HG03103 (cell line): ENCODE measurements at regions not wholly inside any gene's neighbourhood (a gene's known extent, or its start where the extent isn't known, plus 50 kb on each side); places are given as distances from the start of the nearest gene placed in this dataset.
"Not testable (repeated sequence)": the region's sequence is repeated elsewhere in the genome, so short reads cannot be mapped to it uniquely, and the experiment has no call there.

Source experiments
- ATAC-seq: cut with Tn5 transposase; IDR thresholded peaks from one replicate; pipeline ENCODE4 v1.9.1; 2021; ENCODE audit warnings: low read depth; ENCODE audit not compliant: unreplicated experiment

DNA sequence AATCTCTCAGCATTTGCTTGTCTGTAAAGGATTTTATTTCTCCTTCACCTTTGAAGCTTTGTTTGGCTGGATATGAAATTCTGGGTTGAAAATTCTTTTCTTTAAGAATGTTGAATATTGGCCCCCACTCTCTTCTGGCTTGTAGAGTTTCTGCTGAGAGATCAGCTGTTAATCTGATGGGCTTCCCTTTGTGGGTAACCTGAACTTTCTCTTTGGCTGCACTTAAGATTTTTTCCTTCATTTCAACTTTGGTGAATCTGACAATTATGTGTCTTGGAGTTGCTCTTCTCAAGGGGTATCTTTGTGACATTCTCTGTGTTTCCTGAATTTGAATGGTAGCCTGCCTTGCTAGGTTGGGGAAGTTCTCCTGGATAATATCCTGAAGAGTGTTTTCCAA, 189.4 kb downstream of the TTC6 start:
- ATAC-seq, result not testable (repeated sequence)

DNA sequence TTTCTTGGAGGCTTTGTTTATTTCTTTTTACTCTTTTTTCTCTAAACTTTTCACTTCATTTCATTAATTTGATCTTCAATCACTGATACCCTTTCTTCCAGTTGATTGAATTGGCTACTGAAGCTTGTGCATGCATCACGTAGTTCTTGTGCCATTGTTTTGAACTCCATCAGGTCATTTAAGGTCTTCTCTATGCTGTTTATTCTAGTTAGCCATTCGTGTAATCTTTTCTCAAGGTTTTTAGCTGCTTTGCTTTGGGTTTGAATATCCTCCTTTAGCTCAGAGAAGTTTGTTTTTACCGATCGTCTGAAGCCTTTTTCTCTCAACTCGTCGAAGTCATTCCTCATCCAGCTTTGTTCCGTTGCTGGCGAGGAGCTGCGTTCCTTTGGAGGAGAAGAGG, 189.9 kb downstream of the TTC6 start:
- not testable (repeated sequence) for ATAC-seq

DNA sequence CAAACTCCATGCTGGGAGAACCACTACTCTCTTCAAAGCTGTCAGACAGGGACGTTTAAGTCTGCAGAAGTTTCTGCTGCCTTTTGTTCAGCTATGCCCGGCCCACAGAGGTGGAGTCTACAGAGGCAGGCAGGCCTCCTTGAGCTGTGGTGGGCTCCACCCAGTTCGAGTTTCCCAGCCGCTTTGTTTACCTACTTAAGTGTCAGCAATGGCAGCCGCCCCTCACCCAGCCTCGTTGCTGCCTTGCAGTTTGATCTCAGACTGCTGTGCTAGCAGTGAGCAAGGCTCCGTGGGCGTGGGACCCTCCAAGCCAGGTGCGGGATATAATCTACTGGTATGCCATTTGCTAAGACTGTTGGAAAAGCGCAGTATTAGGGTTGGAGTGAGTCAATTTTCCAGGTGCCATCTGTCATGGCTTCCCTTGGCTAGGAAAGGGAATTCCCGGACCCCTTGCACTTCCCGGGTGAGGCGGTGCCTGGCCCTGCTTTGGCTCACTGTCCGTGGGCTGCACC, 190.7 kb downstream of the TTC6 start:
- not testable (repeated sequence) for ATAC-seq

DNA sequence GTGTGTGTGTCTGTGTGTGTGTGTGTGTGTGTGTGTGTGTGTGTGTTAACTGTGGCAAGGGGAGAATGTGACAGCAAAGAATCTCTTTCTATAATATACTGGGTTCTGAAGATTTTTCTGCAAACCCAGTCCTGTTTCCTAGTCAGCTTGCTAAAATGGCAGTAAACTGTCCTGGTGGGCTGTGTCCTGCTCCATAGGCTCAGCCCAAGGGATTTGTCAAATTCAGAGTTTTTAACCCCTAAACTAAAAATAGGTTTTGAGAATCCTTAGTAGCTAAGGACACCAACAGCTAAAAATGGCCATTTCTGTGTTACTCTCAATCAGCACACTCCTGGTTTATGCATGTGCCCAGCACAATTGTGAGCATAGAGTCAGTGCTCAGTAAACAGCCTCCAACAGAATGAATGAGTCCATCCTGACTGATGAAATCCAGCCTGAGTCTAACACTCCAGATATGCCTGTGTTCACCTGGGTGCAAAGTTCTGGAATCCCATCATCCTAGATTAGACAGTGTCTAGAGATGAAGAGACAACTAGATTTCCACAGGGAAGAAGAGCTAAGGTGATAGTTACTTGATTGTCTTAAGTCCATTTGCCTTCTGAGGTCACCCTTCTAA, 192.6 kb downstream of the TTC6 start:
- no peak for ATAC-seq

DNA sequence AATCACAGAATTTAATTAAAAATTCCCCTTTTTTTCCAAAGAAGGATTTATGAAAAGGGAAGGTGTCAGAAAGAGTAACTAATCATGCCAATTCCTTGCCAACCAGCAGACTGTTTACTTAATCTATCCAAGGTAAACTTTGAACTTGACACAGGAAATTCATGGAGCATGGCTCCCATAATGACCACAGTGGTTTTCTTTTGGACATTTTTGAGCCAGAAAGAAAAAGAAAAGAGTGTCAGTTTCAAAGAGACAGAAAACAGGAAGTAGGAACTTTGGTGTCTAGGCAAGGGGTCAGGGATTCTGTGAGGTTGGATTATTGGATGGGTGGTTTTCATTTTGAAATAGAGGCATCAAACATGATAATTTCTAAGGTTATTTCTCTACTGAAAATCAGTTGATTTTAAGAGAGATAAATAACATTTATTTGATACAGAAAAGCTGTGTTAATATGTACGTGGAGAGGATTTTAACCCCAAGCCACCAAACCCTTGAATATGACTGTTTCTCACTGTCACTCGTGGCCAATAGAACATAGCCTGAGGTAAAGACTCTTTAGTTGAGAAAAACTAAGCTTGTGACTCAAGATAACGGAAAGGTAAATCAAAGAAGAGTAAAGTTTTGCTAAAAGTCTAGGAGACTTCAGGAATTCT, 196.1 kb downstream of the TTC6 start:
- ATAC-seq, result no peak

DNA sequence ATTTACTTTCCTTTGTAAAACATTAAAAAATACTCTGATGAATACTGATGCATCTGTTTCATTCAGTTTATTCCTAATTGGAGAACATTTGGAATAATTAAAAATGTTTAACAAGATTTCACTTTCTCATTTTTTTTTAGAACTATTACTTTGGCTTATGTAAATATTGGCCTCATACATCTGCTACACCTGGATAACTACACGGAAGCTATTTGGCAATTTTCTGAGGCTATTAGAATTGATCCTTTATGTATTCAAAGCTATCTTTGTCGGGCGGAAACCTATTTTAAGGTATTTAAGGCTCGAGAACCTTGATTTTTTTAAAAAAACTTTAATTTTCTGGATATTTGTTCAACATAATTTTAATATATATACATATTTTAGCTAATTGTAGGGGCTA, 196.7 kb downstream of the TTC6 start:
- no peak for ATAC-seq

DNA sequence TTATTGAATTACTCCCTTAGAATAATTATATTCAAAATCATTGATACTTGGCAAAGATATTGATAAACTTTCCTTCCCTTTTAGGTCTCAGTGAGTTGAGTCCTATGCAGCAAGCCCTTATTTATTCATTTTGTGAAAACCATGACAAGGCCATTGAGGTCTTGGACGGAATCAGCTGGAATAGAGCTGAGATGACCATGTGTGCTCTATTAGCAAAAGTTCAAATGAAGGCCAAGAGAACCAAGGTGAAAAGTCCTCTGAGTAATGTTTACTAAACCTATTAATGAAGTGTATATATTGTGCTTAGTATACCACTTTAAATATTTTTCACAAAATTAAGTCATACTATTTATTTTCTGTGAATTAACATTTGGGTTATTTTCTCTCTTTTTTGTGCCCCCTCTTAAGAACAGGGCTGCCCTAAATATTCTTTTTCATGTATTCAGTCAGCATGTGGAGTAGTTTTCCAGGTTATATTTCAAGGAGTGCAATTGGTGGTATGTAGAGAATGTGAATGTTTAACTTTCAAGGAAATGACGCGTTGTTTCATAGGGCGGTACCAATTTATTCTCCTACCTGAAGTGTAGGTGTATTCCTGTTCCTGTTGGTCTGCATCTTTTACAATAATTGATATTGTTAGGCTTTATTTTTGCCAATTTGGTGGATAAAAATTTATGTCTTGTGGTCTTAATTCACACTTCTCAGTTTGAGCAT, 201.4 kb downstream of the TTC6 start:
- no peak for ATAC-seq

DNA sequence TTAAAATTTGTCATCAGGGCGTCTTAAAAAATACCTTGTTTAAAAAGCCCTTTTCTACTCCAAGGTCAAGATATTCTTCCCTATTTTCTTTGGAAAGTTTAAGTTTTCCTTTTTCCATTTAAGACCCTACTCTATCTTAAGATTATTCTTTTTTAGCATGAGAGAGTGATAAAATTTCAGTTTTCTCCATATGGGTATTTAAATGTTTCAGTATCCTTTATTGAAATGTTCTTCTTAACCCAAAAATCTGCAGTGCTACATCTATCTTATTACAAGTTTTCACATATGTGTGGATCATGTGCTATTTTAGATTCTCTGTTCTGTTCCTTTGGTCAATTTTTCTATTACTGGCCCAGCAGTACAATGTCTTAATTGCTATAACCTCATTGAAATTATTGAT, 202.2 kb downstream of the TTC6 start:
- ATAC-seq, result no peak

DNA sequence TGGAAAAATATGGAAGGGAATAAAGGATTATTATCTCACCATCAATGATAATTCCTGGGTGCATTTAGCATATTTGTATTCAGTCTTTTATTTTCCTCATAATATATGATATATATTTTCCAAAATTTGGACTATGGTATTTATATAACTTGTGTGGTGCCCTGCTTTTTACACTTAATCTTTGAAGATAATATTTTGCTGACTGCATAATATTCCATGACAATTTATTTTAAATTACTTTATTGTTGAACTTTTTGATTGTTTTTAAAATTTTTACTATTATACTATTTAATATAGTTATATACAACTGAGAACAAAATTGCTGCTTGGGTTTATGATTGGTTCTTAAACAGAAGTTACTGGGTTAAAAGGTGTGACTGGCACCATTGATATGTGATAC, 212.3 kb downstream of the TTC6 start:
- no peak for ATAC-seq

DNA sequence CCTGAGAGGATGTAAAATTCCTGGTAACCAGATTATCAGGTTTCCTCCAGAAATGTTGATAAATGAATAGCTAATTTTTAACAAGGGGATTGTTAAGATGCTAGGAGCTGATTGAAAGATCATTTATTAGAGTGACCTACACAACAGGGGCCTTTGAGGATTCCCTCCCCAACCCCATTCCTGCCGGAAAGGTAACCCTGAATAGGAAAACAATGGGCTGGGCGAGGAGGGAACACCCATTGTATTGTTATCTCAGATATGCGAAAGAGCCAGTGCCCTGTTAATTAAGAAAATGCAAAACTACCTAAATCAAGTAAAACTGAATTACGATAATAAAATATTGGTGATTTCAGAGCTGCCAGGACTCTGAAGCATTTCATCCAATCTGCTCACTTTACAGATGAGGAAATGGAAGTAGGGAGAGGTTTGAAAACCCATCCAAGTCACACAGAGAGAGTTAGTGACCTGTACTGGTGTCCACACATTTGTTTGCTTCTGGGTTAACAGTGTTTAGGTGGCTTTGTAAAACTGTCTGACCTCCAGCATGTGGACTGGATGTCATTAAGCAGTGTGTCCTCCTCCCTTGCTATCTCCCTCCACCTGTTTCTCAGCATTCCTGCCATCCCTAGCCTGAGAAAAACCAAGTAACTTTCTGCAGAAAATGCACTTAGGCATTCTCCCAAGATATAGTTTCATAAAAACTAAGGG, 214.8 kb downstream of the TTC6 start:
- no peak for ATAC-seq

DNA sequence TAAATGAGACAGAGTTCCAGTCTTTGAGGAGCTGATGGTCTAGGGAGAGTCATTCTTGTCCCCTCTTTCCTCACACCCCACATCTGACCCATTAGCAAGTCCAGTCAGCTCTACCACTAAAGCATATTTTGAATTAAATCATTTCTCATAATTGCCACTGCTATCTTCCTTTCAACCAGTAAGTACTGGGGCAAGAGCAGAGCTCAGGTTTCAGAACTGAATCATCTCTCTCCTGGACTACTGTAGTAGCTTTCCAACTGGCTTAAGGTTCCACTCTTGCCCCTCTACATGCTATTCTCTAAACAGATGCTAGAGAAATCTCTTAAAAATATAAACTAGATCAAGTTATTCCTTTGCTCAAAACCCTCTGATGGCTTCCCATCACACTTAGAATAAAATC, 218.3 kb downstream of the TTC6 start:
- ATAC-seq, result no peak

DNA sequence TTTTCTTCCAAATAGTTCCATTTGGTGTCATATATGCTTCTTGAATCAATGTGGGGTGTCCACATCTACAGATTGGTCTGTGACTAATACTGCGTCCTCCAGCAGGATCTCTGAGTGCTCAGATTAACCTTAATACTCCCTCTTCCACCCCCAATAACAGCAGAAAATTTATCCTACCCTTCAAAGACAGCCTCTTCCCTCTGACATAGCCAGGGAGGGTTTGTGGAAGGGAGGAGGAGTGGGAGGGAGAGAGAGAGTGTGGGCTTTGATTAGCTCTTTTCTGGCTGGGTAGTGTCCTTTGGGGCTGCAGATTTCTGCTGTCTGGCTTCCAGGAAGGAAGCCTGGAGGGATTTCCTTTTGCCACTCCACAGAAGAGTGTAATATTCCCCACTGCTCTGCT, 220.7 kb downstream of the TTC6 start:
- ATAC-seq, result no peak

DNA sequence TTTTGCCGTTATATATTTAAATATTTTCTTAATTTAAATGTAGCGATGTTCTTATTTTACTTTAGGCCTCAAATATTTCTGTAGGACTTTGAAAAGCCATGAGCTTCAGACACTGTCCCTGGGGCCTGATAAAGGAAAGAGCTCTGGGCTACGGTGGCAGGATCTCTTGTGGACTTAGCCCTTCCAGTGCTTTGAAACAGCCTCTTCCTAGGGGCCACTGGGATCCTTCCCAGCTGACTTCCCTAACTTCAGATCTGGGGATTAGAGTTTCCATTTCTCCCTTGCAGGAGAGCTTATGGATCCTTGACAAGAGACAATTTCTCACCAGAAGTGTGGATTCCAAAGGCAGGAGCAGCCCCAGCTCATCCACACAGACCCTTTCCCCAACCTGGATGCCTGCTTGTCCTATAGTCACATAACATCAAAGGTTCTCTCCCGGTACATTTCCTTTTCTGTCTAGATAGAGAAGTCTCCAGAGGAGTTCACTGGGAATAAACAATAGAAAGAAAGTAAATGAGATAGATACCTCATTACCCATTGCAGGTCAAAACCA, 221.4 kb downstream of the TTC6 start:
- no peak for ATAC-seq

DNA sequence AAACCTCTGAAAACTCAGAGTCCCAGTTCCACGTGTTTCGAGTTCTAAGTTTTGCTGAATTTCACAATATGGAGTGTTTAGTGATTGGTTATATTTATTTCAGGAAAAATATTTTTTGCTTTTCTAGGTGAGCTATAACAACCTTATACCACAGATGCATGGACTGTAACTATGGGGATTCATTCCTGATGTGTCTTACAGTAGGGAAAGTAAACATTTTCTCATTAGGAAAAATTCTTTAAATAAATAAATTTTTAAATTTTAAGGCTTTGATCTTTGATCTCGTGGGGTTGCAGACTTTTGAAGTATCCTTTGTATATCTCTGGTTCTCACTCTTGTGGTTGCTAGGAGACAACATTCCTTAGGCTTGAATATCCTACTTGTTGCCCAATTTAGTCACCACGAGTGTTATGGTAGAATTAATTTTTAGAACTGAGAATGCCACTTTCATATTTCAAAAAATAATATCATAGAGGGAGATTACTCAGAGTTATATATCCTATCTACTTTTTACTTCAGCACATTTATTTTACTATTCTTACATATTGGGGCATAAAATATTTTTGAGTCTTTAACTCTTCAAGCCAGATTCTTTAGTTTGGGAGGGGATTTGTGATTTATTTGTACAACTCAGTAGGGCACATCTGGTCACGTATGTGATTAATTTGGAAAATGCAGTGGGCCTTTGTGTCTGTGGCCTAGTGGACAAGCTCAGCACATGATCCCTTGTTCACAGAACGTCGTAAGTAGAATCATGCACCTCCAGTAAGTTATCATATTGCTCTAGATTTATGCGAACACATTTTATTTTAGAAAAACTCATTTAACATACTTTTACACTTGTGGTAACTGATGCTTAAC, 224.0 kb downstream of the TTC6 start:
- ATAC-seq, result no peak

DNA sequence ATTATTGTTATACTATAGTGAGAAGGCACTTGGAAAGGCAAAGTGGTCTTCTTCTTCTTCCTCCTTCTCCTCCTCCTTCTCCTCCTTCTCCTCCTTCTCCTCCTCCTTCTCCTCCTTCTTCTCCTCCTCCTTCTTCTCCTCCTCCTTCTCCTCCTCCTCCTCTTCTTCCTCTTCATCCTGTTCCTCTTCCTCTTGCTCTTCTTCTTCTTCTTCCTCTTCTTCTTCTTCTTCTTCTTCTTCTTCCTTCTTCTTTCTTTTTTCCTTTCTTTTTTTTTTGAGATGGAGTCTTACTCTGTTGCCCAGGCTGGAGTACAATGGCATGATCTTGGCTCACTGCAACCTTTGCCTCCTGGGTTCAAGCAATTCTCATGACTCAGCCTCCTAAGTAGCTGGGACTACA, 225.4 kb downstream of the TTC6 start:
- not testable (repeated sequence) for ATAC-seq

DNA sequence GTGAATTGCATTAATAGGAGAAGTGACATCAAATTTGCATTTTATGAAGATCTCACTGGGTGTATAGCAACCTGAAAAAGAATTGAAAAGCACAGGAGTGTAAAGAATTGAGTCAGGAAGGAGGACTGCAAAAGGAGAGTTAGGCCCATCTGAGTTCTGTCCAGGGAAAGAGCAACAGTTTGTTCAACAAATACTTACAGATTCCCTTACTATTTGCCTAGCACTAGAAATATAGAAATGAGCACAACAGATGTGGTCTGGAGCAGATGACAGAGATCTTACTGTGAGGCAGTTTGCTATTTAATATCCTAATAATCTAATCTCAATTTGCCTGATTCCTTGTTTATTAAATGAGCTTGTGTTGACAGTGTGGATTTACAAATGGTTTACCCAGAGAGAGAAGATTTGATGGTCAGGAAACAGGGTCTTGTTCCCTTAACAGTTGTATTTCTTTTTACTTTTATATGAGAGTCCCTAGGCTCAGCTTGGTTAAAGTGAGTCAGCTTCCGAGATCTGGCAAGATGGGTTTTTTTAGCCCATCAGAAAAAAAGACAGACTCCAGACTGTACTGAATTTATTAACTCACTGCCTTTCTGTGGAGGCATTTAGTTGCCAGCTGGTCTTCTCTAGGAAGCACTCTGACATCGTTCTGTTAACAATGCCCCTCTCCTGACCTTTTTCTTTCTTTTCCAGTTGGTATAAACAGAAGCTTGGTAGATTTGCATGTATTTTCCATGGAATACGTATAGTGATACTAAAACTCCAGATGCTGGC, 229.7 kb downstream of the TTC6 start:
- no peak for ATAC-seq

DNA sequence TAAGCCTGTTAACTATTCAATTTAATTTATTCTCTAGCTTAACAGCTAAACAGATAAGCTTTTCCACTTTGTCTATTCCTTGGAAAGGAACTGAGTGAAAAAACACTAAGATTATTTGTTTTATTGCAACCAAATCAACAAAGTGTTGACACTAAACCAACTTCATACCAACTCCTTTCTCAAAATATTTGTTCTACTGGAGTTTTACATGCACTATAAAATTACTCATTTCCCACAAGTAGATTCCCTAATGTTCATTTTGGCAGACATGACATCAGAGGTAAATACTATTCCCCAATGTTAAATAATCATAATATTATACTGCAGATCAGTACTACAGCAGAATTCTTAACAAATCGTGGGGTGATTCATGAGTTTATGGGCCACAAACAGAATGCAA, 231.4 kb downstream of the TTC6 start:
- no peak for ATAC-seq

DNA sequence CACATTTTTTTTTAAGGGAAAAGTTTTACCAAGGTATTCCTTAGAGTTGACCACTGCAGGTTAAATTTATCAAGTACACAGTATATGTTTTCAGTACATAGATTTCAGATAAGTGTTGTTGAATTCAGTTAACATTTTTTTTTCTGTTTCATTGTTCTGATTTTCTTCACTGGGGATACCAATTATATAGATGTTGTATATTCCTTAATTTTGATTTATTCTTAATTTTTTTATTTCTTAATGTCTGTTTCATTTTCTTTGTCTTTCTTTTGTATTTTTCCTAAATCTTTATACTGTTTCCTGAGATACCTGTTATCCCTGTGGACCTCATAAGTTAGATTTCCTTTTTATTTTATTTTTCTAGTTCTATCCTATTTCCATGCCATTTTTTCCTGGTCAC, 234.8 kb downstream of the TTC6 start:
- no peak for ATAC-seq

DNA sequence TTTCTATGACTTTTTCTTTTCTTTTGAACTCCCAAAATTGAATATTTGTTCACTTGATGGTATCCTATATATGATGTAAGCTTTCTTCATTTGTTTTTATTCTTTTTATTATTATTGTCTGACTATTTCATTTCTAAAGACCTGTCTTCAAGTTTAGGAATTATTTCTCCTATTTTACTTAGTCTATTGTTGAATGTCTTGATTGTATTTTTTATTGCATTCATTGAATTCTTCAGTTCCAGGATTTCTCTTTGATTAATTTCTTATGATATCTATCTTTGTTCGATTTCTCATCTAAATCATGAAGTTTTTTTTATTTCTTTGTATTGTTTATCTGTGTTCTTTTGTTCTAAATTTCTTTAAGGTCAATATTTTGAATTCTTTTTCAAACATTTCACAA, 238.8 kb downstream of the TTC6 start:
- ATAC-seq, result no peak
